H9 (cell line): ENCODE measurements at regions not wholly inside any gene's neighbourhood (a gene's known extent, or its start where the extent isn't known, plus 50 kb on each side); places are given as distances from the start of the nearest gene placed in this dataset.

ENCODE experiments used
- DNase-seq: peaks from one replicate; pipeline ENCODE4 v3.0.0-alpha.2; 2017
- H2AFZ ChIP-seq: one replicate; pipeline ENCODE4 v1.6.1; 2013; ENCODE audit warnings: mild to moderate bottlenecking, low read length, control low read depth, moderate library complexity
- H2AK5ac ChIP-seq: 2 replicates; pipeline ENCODE4 v1.6.1; 2013; ENCODE audit warnings: low read length, control low read depth, mixed read lengths; ENCODE audit not compliant: insufficient read length
- H2BK120ac ChIP-seq: one replicate; pipeline ENCODE4 v1.6.1; 2013; ENCODE audit warnings: low read depth, mild to moderate bottlenecking, low read length, control low read depth, inconsistent platforms; ENCODE audit not compliant: poor library complexity, severe bottlenecking
- H2BK12ac ChIP-seq: 2 replicates; pipeline ENCODE4 v1.6.1; 2013; ENCODE audit warnings: low read length, control low read depth, mixed read lengths, low read depth; ENCODE audit not compliant: insufficient read length
- H2BK15ac ChIP-seq: 2 replicates; pipeline ENCODE4 v1.6.1; 2013; ENCODE audit warnings: low read depth, low read length, control low read depth
- H2BK20ac ChIP-seq: one replicate; pipeline ENCODE4 v1.6.1; 2013; ENCODE audit warnings: low read depth, mild to moderate bottlenecking, low read length, control low read depth, inconsistent platforms; ENCODE audit not compliant: poor library complexity, severe bottlenecking
- H2BK5ac ChIP-seq: 2 replicates; pipeline ENCODE4 v1.6.1; 2013; ENCODE audit warnings: low read length, control low read depth, mixed read lengths; ENCODE audit not compliant: insufficient read length
- H3K14ac ChIP-seq: 2 replicates; pipeline ENCODE4 v1.6.1; 2013; ENCODE audit warnings: low read length, control low read depth; ENCODE audit not compliant: insufficient read depth
- H3K18ac ChIP-seq: 2 replicates; pipeline ENCODE4 v1.6.1; 2013; ENCODE audit warnings: low read depth, mild to moderate bottlenecking, mixed read lengths, low read length, control low read depth; ENCODE audit not compliant: insufficient read length
- H3K23ac ChIP-seq: 2 replicates; pipeline ENCODE4 v1.6.1; 2013; ENCODE audit warnings: low read length, control low read depth, mixed read lengths, low read depth; ENCODE audit not compliant: insufficient read length
- H3K23me2 ChIP-seq: 2 replicates; pipeline ENCODE4 v1.6.1; 2013; ENCODE audit warnings: low read depth, mild to moderate bottlenecking, mixed read lengths, low read length, control low read depth; ENCODE audit not compliant: insufficient read length, poor library complexity, severe bottlenecking
- H3K27ac ChIP-seq: 2 replicates; pipeline ENCODE4 v1.5.1; 2013; ENCODE audit warnings: low read length, control low read depth, mixed read lengths, low read depth; ENCODE audit not compliant: insufficient read length
- H3K27me3 ChIP-seq: 2 replicates; pipeline ENCODE4 v1.6.1; 2013; ENCODE audit warnings: low read length, control low read depth, inconsistent platforms; ENCODE audit not compliant: insufficient read depth
- H3K4ac ChIP-seq: 2 replicates; pipeline ENCODE4 v1.6.1; 2013; ENCODE audit warnings: low read depth, mild to moderate bottlenecking, control low read depth, inconsistent platforms, low read length, moderate library complexity
- H3K4me1 ChIP-seq: 2 replicates; pipeline ENCODE4 v1.6.1; 2013; ENCODE audit warnings: low read length, control low read depth, inconsistent platforms; ENCODE audit not compliant: insufficient read depth
- H3K4me2 ChIP-seq: 2 replicates; pipeline ENCODE4 v1.6.1; 2013; ENCODE audit warnings: low read length, control low read depth, mixed read lengths; ENCODE audit not compliant: insufficient read length, insufficient read depth
- H3K56ac ChIP-seq: 2 replicates; pipeline ENCODE4 v1.6.1; 2013; ENCODE audit warnings: low read depth, mild to moderate bottlenecking, mixed read lengths, low read length, control low read depth; ENCODE audit not compliant: insufficient read length
- H3K79me1 ChIP-seq: 2 replicates; pipeline ENCODE4 v1.6.1; 2013; ENCODE audit warnings: low read depth, mild to moderate bottlenecking, moderate library complexity, low read length, control low read depth, inconsistent platforms; ENCODE audit not compliant: insufficient read depth, poor library complexity, severe bottlenecking
- H3K79me2 ChIP-seq: 2 replicates; pipeline ENCODE4 v1.6.1; 2013; ENCODE audit warnings: low read length, control low read depth, inconsistent platforms; ENCODE audit not compliant: insufficient read depth
- H3K9ac ChIP-seq: 2 replicates; pipeline ENCODE4 v1.6.1; 2013; ENCODE audit warnings: low read length, control low read depth, mixed read lengths; ENCODE audit not compliant: insufficient read length; ENCODE audit errors: extremely low read depth
- H3K9me3 ChIP-seq: one replicate; pipeline ENCODE4 v1.6.1; 2013; ENCODE audit warnings: low read depth, low read length, inconsistent platforms; ENCODE audit not compliant: control insufficient read depth
- H3T11ph ChIP-seq: one replicate; pipeline ENCODE4 v1.6.1; 2013; ENCODE audit warnings: mild to moderate bottlenecking, low read length, control low read depth, inconsistent platforms
- H4K20me1 ChIP-seq: one replicate; pipeline ENCODE4 v1.6.1; 2013; ENCODE audit not compliant: control insufficient read depth, insufficient read length, insufficient read depth
- H4K5ac ChIP-seq: 2 replicates; pipeline ENCODE4 v1.6.1; 2013; ENCODE audit warnings: low read depth, mild to moderate bottlenecking, mixed read lengths, low read length, control low read depth; ENCODE audit not compliant: insufficient read length
- H4K8ac ChIP-seq: replicated peaks from 2 replicates; pipeline ENCODE4 v1.6.1; 2013; ENCODE audit warnings: low read length, control low read depth, mixed read lengths, low read depth; ENCODE audit not compliant: insufficient read length
- H4K91ac ChIP-seq: 2 replicates; pipeline ENCODE4 v1.6.1; 2013; ENCODE audit warnings: low read depth, mild to moderate bottlenecking, moderate library complexity, mixed read lengths, low read length, control low read depth; ENCODE audit not compliant: insufficient read length
- H3K27ac Mint-ChIP-seq, 3 experiments: 2 replicates in 2 of 3; 3 replicates in 1 of 3; pipeline ENCODE4 v1.8.0; 2020 to 2021; ENCODE audit warnings: mixed read lengths in 3 of 3, mild to moderate bottlenecking in 1 of 3, moderate library complexity in 1 of 3
- H3K27me3 Mint-ChIP-seq: 2 replicates; pipeline ENCODE4 v1.8.0; 2021; ENCODE audit warnings: low read depth, mild to moderate bottlenecking, moderate library complexity, mixed read lengths
- H3K36me3 Mint-ChIP-seq, 3 experiments: 2 replicates in 2 of 3; 3 replicates in 1 of 3; pipeline ENCODE4 v1.8.0; 2020 to 2021; ENCODE audit warnings: low read depth in 3 of 3, mixed read lengths in 3 of 3; ENCODE audit not compliant: insufficient read depth in 1 of 3
- H3K4me1 Mint-ChIP-seq, 2 experiments: 2 replicates each; pipeline ENCODE4 v1.8.0; 2020; ENCODE audit warnings: mixed read lengths in 2 of 2
- H3K4me3 Mint-ChIP-seq, 2 experiments: 2 replicates in 1 of 2; 3 replicates in 1 of 2; pipeline ENCODE4 v1.8.0; 2020 to 2021; ENCODE audit warnings: mild to moderate bottlenecking in 2 of 2, mixed read lengths in 2 of 2, moderate library complexity in 1 of 2
- H3K9me3 Mint-ChIP-seq, 2 experiments: 2 replicates in 1 of 2; 3 replicates in 1 of 2; pipeline ENCODE4 v1.8.0; 2020; ENCODE audit warnings: mild to moderate bottlenecking in 2 of 2, mixed read lengths in 2 of 2, moderate library complexity in 1 of 2
- WGBS: extraction: QIAGEN DNeasy Blood & Tissue Kit; methylation state at CpG from one replicate; pipeline ENCODE4 v1.1.7; 2013; ENCODE audit warnings: missing lambda C conversion rate, low lambda C conversion rate, mixed read lengths; ENCODE audit not compliant: insufficient read length; ENCODE audit errors: extremely low coverage; 5-methylcytosine and 5-hydroxymethylcytosine counted together
- TF ChIP-seq, protein P1 (sequence below): fragments of 200-600 bp; sonication (generic); conservative IDR thresholded peaks from 3 replicates; pipeline ENCODE4 v1.8.0; 2021; ENCODE audit warnings: antibody characterized with exemption, mild to moderate bottlenecking

DNA sequence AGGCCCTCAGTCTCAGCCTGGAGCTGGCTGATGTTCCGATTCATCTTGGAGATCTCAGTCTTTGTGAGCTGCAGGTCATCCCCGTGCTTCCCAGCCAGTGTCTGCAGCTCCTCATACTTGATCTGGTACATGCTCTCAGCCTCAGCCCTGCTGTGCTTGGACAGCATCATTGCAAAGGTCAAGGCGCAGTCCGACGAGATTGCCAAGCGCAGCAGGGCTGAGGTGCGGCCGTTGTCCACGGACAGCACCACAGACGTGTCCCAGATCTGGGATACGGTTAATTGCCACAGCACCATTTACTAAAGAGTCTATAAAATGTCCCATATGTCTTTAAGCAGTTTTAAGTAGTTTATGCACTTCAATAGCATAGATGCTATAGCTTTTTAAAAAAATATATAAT, 965.7 kb downstream of the FSCB start:
- no peak overlapping the region for H2BK15ac ChIP-seq
- no CpG with 5 or more reads among the region's 11 CpGs for WGBS

More for the DNA sequence above, 965.7 kb downstream of the FSCB start:
- Histone ChIP-seq H4K8ac (no peak overlapping the region), H2AFZ (no peak overlapping the region), H3K23me2 (no peaks in the 10 kb centered on the region), H4K5ac (no peak overlapping the region), H3K79me2 (no peaks in the 10 kb centered on the region), H3K27me3 (no peaks in the 10 kb centered on the region), H2BK12ac (no peak overlapping the region), H2BK5ac (no peak overlapping the region), H3K23ac (no peak overlapping the region), H2AK5ac (no peak overlapping the region), H3K18ac (no peak overlapping the region), H2BK120ac (no peak overlapping the region), H3K4ac (no peak overlapping the region), H3T11ph (no peak overlapping the region), H3K27ac (no peak overlapping the region), H2BK20ac (no peak overlapping the region), H3K4me1 (no peaks in the 10 kb centered on the region), H3K79me1 (no peaks in the 10 kb centered on the region), H3K9ac (no peak overlapping the region), H3K14ac (no peak overlapping the region), H3K4me2 (no peak overlapping the region), H4K91ac (no peak overlapping the region), H4K20me1 (no peaks in the 10 kb centered on the region), H3K56ac (no peak overlapping the region), H3K9me3 (no peaks in the 10 kb centered on the region)
- Mint-ChIP-seq H3K27me3 (no peaks in the 10 kb centered on the region), H3K9me3 (no peaks in the 10 kb centered on the region; a peak in 1 of 5 replicates), H3K27ac (no peak overlapping the region), H3K4me1 (peaks cover 6 to 10% of the 10 kb centered on the region in 2 experiments), H3K4me3 (no peak overlapping the region), H3K36me3 (no peaks in the 10 kb centered on the region; a peak in 1 of 7 replicates)
- no peak for DNase-seq
- TF ChIP-seq, protein P1, sequence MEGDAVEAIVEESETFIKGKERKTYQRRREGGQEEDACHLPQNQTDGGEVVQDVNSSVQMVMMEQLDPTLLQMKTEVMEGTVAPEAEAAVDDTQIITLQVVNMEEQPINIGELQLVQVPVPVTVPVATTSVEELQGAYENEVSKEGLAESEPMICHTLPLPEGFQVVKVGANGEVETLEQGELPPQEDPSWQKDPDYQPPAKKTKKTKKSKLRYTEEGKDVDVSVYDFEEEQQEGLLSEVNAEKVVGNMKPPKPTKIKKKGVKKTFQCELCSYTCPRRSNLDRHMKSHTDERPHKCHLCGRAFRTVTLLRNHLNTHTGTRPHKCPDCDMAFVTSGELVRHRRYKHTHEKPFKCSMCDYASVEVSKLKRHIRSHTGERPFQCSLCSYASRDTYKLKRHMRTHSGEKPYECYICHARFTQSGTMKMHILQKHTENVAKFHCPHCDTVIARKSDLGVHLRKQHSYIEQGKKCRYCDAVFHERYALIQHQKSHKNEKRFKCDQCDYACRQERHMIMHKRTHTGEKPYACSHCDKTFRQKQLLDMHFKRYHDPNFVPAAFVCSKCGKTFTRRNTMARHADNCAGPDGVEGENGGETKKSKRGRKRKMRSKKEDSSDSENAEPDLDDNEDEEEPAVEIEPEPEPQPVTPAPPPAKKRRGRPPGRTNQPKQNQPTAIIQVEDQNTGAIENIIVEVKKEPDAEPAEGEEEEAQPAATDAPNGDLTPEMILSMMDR = no peak
